HUES48 (cell line): ENCODE measurements at regions not wholly inside any gene's neighbourhood (a gene's known extent, or its start where the extent isn't known, plus 50 kb on each side); places are given as distances from the start of the nearest gene placed in this dataset.

Experiments
- H3K27ac ChIP-seq: one replicate; pipeline ENCODE4 v1.7.0; 2013; ENCODE audit warnings: low read depth, low read length, inconsistent platforms
- H3K27me3 ChIP-seq: 2 replicates; pipeline ENCODE4 v1.6.1; 2013; ENCODE audit warnings: mild to moderate bottlenecking, low read length; ENCODE audit not compliant: control insufficient read depth, insufficient read depth
- H3K36me3 ChIP-seq: 2 replicates; pipeline ENCODE4 v1.6.1; 2013; ENCODE audit warnings: low read length; ENCODE audit not compliant: control insufficient read depth, insufficient read depth
- H3K4me1 ChIP-seq: 2 replicates; pipeline ENCODE4 v1.6.1; 2013; ENCODE audit warnings: mild to moderate bottlenecking, low read length; ENCODE audit not compliant: control insufficient read depth, insufficient read depth
- H3K4me3 ChIP-seq: 2 replicates; pipeline ENCODE4 v1.5.1; 2013; ENCODE audit warnings: mild to moderate bottlenecking, low read depth, low read length
- H3K9ac ChIP-seq: 2 replicates; pipeline ENCODE4 v1.6.1; 2013; ENCODE audit warnings: mild to moderate bottlenecking, low read depth, low read length, moderate library complexity
- H3K9me3 ChIP-seq: 2 replicates; pipeline ENCODE4 v1.6.1; 2013; ENCODE audit warnings: low read length; ENCODE audit not compliant: control insufficient read depth, insufficient read depth

DNA sequence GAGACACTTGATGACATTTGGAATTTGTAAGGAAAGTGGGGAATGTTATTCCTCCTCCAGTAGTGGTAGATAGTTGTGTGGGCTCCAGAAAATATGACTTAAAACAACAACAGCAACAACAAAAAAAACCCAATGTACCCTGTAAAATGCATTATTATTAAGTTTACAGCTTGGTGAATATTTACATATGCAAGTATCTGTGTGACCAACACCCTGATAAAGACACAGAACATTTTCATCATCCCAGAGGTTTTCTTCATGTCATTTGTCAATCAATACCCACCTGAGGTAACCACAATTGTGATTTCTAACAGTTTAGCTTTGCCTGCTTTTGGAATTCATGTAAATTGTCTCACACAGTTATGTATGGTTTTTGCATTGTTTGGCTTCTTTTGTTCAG, 152.1 kb upstream of the GRIK2 start:
- Histone ChIP-seq H3K4me3 (no peak overlapping the region), H3K27ac (no peak overlapping the region), H3K9ac (no peak overlapping the region), H3K36me3 (no peaks in the 10 kb centered on the region), H3K4me1 (peaks cover 7% of the 10 kb centered on the region; the same call in 1 of the 2 replicates), H3K9me3 (no peaks in the 10 kb centered on the region), H3K27me3 (no peaks in the 10 kb centered on the region)

- H3K27ac ChIP-seq = no peak overlapping the region
- H3K4me1 ChIP-seq = no peaks in the 10 kb centered on the region
- no peak overlapping the region for H3K4me3 ChIP-seq
- H3K27me3 ChIP-seq = no peaks in the 10 kb centered on the region
- no peaks in the 10 kb centered on the region for H3K36me3 ChIP-seq
- H3K9me3 ChIP-seq = no peaks in the 10 kb centered on the region; the same call in 1 of the 2 replicates
- H3K9ac ChIP-seq = no peak overlapping the region
Measured at GRCh38 chr6:101249470-101249869, 144.0 kb upstream of the GRIK2 start.

DNA sequence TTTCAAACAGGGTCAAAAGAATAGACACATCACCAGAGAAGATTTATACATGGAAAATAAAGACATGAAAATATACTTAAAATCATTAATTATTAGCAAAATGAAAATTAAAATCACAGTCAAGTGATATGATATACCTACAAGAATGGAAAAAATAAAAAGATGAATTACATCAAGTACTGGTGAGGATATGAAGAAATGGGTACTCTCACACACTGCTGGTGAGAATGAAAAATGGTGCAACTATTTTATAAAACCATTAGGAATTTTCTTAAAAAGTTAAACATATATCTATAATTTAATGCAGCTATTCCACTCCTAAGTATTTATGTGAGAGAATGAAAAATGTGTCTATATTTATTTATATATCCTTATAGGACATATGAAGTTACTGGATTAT, 136.3 kb upstream of the GRIK2 start:
- H3K36me3 ChIP-seq = no peaks in the 10 kb centered on the region
- no peak overlapping the region for H3K27ac ChIP-seq
- H3K4me1 ChIP-seq = no peaks in the 10 kb centered on the region
- H3K27me3 ChIP-seq = no peaks in the 10 kb centered on the region
- no peak overlapping the region for H3K9ac ChIP-seq
- peaks cover 8% of the 10 kb centered on the region; the same call in 1 of the 2 replicates for H3K9me3 ChIP-seq
- H3K4me3 ChIP-seq = no peak overlapping the region

GRCh38 chr6:101259505-101259904, 134.0 kb upstream of the GRIK2 start:
- Histone ChIP-seq H3K27ac (no peak overlapping the region), H3K36me3 (no peaks in the 10 kb centered on the region), H3K4me3 (no peak overlapping the region), H3K4me1 (no peaks in the 10 kb centered on the region), H3K27me3 (no peaks in the 10 kb centered on the region), H3K9ac (no peak overlapping the region), H3K9me3 (peaks cover 8% of the 10 kb centered on the region; the same call in 1 of the 2 replicates)

GRCh38 chr6:101263596-101263995, 129.9 kb upstream of the GRIK2 start:
- no peaks in the 10 kb centered on the region for H3K27me3 ChIP-seq
- H3K36me3 ChIP-seq = no peaks in the 10 kb centered on the region
- H3K27ac ChIP-seq = no peak overlapping the region
- no peaks in the 10 kb centered on the region for H3K9me3 ChIP-seq
- no peak overlapping the region for H3K4me3 ChIP-seq
- no peak overlapping the region for H3K9ac ChIP-seq
- H3K4me1 ChIP-seq = no peaks in the 10 kb centered on the region

DNA sequence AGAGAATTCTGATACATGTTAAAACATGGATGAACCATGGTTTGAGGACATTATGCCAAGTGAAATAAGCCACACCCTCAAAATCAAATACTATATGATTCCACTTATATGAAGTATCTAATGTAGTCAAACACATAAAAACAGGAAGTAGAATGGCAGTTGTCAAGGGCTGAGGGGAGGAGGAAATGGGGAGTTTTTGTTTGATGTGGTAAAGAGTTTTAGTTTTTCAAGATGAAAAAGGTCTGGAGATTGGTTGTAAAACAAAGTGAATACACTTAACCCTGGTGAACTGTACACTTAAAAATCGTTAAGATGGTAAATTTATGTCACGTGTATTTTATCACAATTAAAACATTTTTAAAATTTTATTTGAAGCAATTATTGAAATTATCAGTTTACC, 127.4 kb upstream of the GRIK2 start:
- Histone ChIP-seq H3K36me3 (no peaks in the 10 kb centered on the region), H3K27me3 (no peaks in the 10 kb centered on the region), H3K4me3 (no peak overlapping the region), H3K9ac (no peak overlapping the region), H3K27ac (no peak overlapping the region), H3K4me1 (no peaks in the 10 kb centered on the region), H3K9me3 (no peaks in the 10 kb centered on the region)

DNA sequence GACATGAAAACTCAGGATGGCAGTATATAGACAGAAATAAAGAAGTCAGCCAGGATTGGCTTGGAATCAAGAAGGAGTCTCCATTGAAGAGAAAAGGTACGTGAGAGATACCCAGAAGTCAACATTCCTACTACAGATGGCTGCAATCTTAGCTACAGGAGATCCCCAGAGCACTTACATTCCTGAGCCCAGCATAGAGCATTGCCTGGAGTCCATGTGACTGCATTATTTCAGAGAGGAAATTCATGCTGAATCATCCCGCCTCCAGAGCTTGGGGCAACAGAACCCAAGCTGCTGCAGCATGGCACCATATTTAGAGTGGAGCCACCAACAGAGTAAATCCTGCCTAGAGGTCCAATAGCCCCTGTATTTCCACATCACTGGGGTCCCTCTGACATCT, 125.0 kb upstream of the GRIK2 start:
- no peaks in the 10 kb centered on the region for H3K27me3 ChIP-seq
- H3K9ac ChIP-seq = no peak overlapping the region
- no peaks in the 10 kb centered on the region for H3K36me3 ChIP-seq
- no peaks in the 10 kb centered on the region for H3K9me3 ChIP-seq
- no peak overlapping the region for H3K27ac ChIP-seq
- no peaks in the 10 kb centered on the region for H3K4me1 ChIP-seq
- no peak overlapping the region for H3K4me3 ChIP-seq

DNA sequence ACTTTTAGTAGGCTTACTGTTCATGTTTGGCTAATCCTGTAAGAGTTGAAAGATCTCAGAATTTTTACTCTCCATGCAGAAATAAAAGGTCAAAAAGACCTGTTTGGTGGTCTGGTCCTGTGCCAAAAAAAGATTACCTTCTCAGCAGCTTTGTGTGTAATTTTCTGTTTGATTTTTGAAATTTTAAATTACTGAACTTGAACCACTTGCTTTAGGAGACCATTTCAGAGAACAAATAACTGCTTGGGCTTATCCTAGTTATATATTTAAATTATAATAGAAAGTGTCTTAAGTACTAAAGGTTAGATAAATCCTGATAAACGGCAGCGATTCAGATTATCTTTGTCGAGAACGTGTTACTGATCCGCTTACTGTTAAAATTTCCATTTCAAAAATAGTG, 118.3 kb upstream of the GRIK2 start:
- no peaks in the 10 kb centered on the region for H3K9me3 ChIP-seq
- no peak overlapping the region for H3K4me3 ChIP-seq
- no peak overlapping the region for H3K9ac ChIP-seq
- H3K27me3 ChIP-seq = no peaks in the 10 kb centered on the region
- no peaks in the 10 kb centered on the region for H3K4me1 ChIP-seq
- H3K36me3 ChIP-seq = no peaks in the 10 kb centered on the region
- no peak overlapping the region for H3K27ac ChIP-seq

- H3K4me3 ChIP-seq = no peak overlapping the region
- H3K27ac ChIP-seq = no peak overlapping the region
- no peaks in the 10 kb centered on the region for H3K27me3 ChIP-seq
- H3K4me1 ChIP-seq = no peaks in the 10 kb centered on the region
- no peaks in the 10 kb centered on the region for H3K36me3 ChIP-seq
- no peaks in the 10 kb centered on the region for H3K9me3 ChIP-seq
- no peak overlapping the region for H3K9ac ChIP-seq
Measured at GRCh38 chr6:101276066-101276465, 117.4 kb upstream of the GRIK2 start.

DNA sequence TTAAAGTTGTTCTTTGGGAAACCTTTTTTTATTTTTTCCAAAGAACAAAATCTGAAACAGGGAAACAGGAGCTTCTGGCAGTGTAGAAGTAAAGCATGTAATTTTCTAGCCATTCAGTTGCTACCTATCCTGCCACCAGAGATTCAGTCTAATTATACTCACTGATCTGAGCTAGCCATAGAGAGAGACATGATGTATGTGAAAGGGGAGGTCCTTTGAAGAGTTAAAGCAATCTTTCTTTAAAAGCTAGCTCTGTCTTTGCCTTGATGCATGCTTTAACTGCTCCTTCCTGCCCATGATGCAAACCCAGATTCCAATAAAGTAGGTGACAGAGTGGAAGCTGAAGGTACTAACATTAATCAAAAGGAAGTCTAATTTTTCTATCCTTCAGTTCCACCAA, 114.1 kb upstream of the GRIK2 start:
- Histone ChIP-seq H3K36me3 (no peaks in the 10 kb centered on the region), H3K27ac (no peak overlapping the region), H3K4me1 (no peaks in the 10 kb centered on the region), H3K9me3 (no peaks in the 10 kb centered on the region), H3K27me3 (no peaks in the 10 kb centered on the region), H3K9ac (no peak overlapping the region), H3K4me3 (no peak overlapping the region)

DNA sequence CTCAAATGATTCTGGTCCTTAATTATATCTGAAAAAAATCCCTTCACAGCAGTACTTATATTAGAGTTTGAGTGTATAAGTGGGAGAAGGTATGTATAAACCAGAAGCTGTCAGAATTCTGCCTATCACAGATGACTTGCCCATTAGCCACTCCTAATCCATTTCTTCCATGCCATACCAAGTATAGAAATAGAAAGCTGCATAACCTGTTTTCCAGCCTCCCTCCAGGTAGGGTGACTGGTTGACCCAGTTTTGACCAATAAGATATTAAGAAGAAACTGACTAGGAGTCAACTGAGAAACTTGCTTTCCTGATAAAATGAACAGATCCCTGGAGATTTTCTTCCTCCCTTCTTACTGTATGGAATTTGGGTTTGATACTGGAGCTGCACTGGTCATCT, 112.2 kb upstream of the GRIK2 start:
- Histone ChIP-seq H3K9me3 (no peaks in the 10 kb centered on the region), H3K36me3 (no peaks in the 10 kb centered on the region), H3K4me3 (no peak overlapping the region), H3K27ac (no peak overlapping the region), H3K27me3 (no peaks in the 10 kb centered on the region), H3K4me1 (no peaks in the 10 kb centered on the region), H3K9ac (no peak overlapping the region)

DNA sequence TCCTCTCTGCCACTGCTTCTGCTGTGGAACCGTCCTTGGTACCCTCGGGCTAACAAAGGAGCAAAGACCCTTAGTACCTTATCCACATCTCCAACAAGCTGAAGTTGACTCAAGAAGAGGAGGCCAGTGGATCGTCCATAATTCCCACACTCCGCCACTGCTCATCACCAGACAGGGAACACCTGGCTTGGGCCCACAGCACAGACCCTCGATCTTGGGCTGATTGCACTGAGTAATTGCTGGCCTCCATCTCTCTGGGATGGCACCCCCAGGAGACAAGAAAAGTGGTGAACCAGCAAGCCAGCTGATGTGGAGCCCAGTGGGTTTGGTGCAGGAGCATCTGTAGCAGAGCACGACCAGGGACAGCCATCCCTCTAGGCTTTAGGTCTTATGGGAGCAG, 109.4 kb upstream of the GRIK2 start:
- Histone ChIP-seq H3K27me3 (no peaks in the 10 kb centered on the region), H3K4me1 (no peaks in the 10 kb centered on the region), H3K9ac (no peak overlapping the region), H3K27ac (no peak overlapping the region), H3K9me3 (no peaks in the 10 kb centered on the region), H3K36me3 (no peaks in the 10 kb centered on the region), H3K4me3 (no peak overlapping the region)
